HG02798 (cell line): ENCODE measurements at regions not wholly inside any gene's neighbourhood (a gene's known extent, or its start where the extent isn't known, plus 50 kb on each side); places are given as distances from the start of the nearest gene placed in this dataset.
"Not testable (repeated sequence)": the region's sequence is repeated elsewhere in the genome, so short reads cannot be mapped to it uniquely, and the experiment has no call there.

Experiments
- ATAC-seq: cut with Tn5 transposase; IDR thresholded peaks from one replicate; pipeline ENCODE4 v1.9.1; 2021; ENCODE audit warnings: mild to moderate bottlenecking; ENCODE audit not compliant: unreplicated experiment, poor library complexity

DNA sequence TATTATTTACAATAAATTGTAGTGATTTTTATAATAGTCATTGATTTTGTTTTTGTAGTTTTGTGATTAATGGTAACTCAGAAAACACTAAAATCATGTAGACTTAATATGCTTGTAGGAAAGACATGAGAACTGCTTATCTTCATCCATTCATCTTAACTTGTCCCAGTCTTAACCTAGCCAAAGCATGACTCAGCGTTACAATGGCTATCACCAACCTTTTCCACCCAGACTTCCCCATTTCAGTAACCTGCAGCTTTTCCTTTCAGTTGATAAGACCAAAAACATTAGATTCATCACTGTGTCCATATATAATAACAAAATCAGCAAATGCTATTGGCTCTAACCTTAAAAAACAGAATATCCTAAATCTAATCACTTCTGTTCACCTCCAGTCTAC lies 106.2 kb upstream of the KLF8 start:
- no peak for ATAC-seq

DNA sequence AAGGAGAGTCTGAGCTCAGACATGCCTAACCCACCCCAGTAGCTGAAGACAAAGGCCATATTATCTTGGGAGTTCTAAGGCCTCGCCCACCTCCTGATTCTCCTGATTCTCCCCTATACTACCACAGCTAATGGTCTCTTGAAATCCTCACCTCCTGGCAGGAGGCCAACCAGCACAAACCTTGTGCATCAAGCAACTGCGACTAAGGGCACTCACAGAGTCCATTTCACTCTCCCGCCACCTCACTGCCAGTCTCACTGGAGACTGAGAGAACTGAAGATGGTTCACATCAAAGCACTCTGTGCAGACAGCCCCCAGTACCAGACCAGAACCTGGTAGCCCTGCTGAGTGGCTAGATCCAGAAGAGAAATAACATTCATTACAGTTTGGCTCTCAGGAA lies 102.1 kb upstream of the KLF8 start:
- no peak for ATAC-seq

DNA sequence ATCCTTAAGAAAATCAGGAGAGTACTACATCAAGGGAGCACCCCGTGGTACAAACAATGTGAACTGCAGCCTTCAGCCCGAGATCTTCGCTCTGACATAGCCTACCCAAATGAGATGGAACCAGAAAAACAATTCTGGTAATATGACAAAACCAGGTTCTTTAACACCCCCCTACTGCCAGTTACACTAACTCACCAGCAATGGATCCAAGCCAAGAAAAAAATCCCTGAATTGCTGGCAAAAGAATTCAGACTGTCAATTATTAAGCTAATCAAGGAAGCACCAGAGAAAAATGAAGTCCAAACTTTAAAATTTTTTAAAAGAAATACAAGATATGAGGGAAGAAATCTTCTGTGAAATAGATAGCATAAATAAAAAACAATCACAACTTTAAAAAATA lies 101.7 kb upstream of the KLF8 start:
- ATAC-seq = no peak

DNA sequence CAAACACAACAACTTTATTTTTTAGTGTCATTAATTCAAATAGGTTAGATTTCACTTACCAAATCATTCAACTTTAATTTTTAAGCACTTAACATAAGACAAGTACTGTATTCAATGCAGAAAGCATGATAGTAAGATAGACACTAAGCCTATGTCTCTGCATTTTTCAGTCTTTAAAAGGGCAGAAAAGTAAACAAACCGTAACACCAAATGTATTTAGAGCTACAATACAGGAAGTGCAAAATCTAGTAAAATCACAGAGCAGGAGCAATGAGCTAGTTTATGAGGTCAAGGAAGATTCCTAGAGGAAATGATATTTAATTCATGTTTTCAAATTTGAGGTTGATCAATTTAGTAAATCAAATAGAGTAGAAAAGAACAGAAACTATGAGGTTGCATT lies 68.0 kb upstream of the KLF8 start:
- not testable (repeated sequence) for ATAC-seq
